OCI-LY1 (cell line): ENCODE measurements at regions not wholly inside any gene's neighbourhood (a gene's known extent, or its start where the extent isn't known, plus 50 kb on each side); places are given as distances from the start of the nearest gene placed in this dataset.

ENCODE experiments used
- H2AFZ ChIP-seq: fragments of 200-600 bp; sonication (generic), shearing (Covaris generic); 2 replicates; pipeline ENCODE4 v1.6.0; 2014; ENCODE audit warnings: antibody characterized with exemption, mild to moderate bottlenecking, low read length
- H3F3A ChIP-seq: fragments of 200-600 bp; sonication (generic), shearing (Covaris generic); 2 replicates; pipeline ENCODE4 v1.6.0; 2014; ENCODE audit warnings: mild to moderate bottlenecking, antibody characterized with exemption, low read length, moderate library complexity; ENCODE audit not compliant: insufficient read depth
- H3K27ac ChIP-seq: fragments of 200-600 bp; sonication (generic); 2 replicates; pipeline ENCODE4 v1.5.1; 2014; ENCODE audit warnings: low read length, mixed run types, mild to moderate bottlenecking, low read depth; ENCODE audit not compliant: poor library complexity, severe bottlenecking
- H3K27me3 ChIP-seq: fragments of 200-600 bp; sonication (generic); 2 replicates; pipeline ENCODE4 v1.6.0; 2014; ENCODE audit warnings: antibody characterized with exemption, mild to moderate bottlenecking, low read length, moderate library complexity; ENCODE audit not compliant: insufficient read depth
- H3K36me3 ChIP-seq: fragments of 200-600 bp; sonication (generic); 2 replicates; pipeline ENCODE4 v1.6.1; 2014; ENCODE audit warnings: mild to moderate bottlenecking, antibody characterized with exemption, low read length, moderate library complexity, mixed read lengths; ENCODE audit not compliant: insufficient read depth
- H3K4me1 ChIP-seq: fragments of 200-600 bp; sonication (generic); 2 replicates; pipeline ENCODE4 v1.5.1; 2014; ENCODE audit warnings: mild to moderate bottlenecking, low read length, moderate library complexity; ENCODE audit not compliant: insufficient read depth, severe bottlenecking
- H3K4me2 ChIP-seq: fragments of 200-600 bp; sonication (generic), shearing (Covaris generic); 2 replicates; pipeline ENCODE4 v1.6.1; 2014; ENCODE audit warnings: low read length
- H3K4me3 ChIP-seq: fragments of 200-600 bp; sonication (generic); 2 replicates; pipeline ENCODE4 v1.5.1; 2014; ENCODE audit warnings: low read length, low read depth, mild to moderate bottlenecking, mixed read lengths; ENCODE audit not compliant: poor library complexity, severe bottlenecking
- H3K79me2 ChIP-seq: fragments of 200-600 bp; shearing (Covaris generic); 2 replicates; pipeline ENCODE4 v1.6.1; 2016; ENCODE audit warnings: mixed run types, low read length, mixed read lengths; ENCODE audit not compliant: insufficient read depth
- H3K9ac ChIP-seq: fragments of 200-600 bp; sonication (generic), shearing (Covaris generic); 2 replicates; pipeline ENCODE4 v1.6.1; 2014; ENCODE audit warnings: mild to moderate bottlenecking, low read length, mixed read lengths
- H3K9me2 ChIP-seq: fragments of 200-600 bp; sonication (generic), shearing (Covaris generic); 2 replicates; pipeline ENCODE4 v1.6.1; 2014; ENCODE audit warnings: low read depth, mild to moderate bottlenecking, low read length, mixed read lengths
- H3K9me3 ChIP-seq: fragments of 200-600 bp; shearing (Covaris generic); 2 replicates; pipeline ENCODE4 v1.6.1; 2014; ENCODE audit warnings: low read length, mixed read lengths
- H4K20me1 ChIP-seq: fragments of 200-600 bp; sonication (generic), shearing (Covaris generic); 2 replicates; pipeline ENCODE4 v1.6.0; 2016; ENCODE audit warnings: mild to moderate bottlenecking, low read length; ENCODE audit not compliant: insufficient read depth
- EZH2 ChIP-seq: fragments of 200-600 bp; sonication (generic), shearing (Covaris generic); IDR thresholded peaks from 2 replicates; pipeline ENCODE4 v1.8.0; 2017; ENCODE audit warnings: borderline replicate concordance, mixed run types, mild to moderate bottlenecking, antibody characterized with exemption, low read length, moderate library complexity, mixed read lengths
- TF ChIP-seq, protein P1 (sequence below): fragments of 200-600 bp; sonication (generic), shearing (Covaris generic); IDR thresholded peaks from 2 replicates; pipeline ENCODE4 v1.5.1; 2017; ENCODE audit warnings: mild to moderate bottlenecking, antibody characterized with exemption, low read length, moderate library complexity, mixed read lengths

DNA sequence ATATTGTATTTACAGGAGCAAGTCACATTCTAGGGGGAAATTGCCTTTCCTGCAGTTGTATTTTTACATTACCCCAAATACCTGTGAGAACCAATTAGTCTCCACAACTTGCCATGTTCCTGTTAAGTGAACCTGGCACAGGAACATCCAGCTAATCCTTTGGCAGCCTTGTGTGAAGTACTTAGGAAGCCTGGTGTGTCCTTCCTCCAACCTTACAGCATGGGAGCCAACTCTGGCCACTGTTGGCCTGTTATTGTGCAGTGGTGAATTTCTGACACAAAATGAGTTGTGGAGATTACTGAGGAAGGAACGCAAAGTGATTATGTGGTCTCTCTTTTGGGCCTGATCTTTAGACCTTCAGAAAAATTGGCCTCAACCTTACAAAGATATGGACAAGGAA, 238.0 kb upstream of the PITX2 start:
- no peak overlapping the region for H3K4me2 ChIP-seq
- no peaks in the 10 kb centered on the region for H3K9me2 ChIP-seq
- H3K36me3 ChIP-seq, result no peaks in the 10 kb centered on the region
- H2AFZ ChIP-seq, result no peak overlapping the region
- no peak overlapping the region for H3K27ac ChIP-seq
- no peaks in the 10 kb centered on the region for H3K9me3 ChIP-seq
- H3K4me1 ChIP-seq, result no peaks in the 10 kb centered on the region
- no peak overlapping the region for H3K4me3 ChIP-seq
- H3K79me2 ChIP-seq, result no peaks in the 10 kb centered on the region
- no peak overlapping the region for H3K9ac ChIP-seq
- H4K20me1 ChIP-seq, result no peaks in the 10 kb centered on the region
- no peaks in the 10 kb centered on the region for H3K27me3 ChIP-seq
- no peaks in the 10 kb centered on the region for H3F3A ChIP-seq
- TF ChIP-seq, protein P1, sequence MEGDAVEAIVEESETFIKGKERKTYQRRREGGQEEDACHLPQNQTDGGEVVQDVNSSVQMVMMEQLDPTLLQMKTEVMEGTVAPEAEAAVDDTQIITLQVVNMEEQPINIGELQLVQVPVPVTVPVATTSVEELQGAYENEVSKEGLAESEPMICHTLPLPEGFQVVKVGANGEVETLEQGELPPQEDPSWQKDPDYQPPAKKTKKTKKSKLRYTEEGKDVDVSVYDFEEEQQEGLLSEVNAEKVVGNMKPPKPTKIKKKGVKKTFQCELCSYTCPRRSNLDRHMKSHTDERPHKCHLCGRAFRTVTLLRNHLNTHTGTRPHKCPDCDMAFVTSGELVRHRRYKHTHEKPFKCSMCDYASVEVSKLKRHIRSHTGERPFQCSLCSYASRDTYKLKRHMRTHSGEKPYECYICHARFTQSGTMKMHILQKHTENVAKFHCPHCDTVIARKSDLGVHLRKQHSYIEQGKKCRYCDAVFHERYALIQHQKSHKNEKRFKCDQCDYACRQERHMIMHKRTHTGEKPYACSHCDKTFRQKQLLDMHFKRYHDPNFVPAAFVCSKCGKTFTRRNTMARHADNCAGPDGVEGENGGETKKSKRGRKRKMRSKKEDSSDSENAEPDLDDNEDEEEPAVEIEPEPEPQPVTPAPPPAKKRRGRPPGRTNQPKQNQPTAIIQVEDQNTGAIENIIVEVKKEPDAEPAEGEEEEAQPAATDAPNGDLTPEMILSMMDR, result no peak
- no peak for TF ChIP-seq EZH2

DNA sequence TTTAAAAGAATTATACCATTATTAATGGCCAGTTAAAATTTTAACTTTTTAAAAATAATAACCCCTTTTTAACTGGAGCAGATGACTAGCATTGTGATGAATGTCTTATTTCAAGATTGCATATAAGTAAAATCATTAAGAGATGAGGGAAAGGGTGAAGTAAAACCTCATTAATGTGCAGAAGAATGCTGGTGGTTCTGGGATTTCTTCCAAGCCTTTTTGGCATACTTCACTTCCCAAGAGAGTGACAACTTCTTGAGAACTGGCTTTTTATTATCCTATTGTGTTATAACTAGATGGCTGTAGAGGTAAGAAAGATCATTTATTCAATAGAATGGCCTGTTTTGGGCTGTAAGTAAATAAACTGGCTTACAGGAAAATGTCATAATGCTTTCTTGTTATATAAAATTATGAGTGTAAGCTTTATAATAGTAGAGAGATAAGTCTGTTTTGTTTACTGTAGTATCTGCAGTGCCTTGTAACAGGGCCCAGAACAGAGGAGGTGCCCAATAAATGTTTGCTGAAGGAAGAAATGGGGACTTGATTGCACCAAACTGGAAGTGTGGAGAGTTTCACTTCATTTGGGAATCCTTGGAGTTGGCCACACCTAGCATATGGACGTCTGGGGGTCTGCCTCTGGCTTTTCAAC, 242.9 kb upstream of the PITX2 start:
- H3K79me2 ChIP-seq, result no peaks in the 10 kb centered on the region
- H3K27ac ChIP-seq, result no peak overlapping the region
- no peaks in the 10 kb centered on the region for H3K27me3 ChIP-seq
- no peak overlapping the region for H3K4me3 ChIP-seq
- H3K9ac ChIP-seq, result no peak overlapping the region
- H2AFZ ChIP-seq, result no peak overlapping the region
- no peaks in the 10 kb centered on the region for H3K9me3 ChIP-seq
- no peaks in the 10 kb centered on the region for H3K9me2 ChIP-seq
- no peaks in the 10 kb centered on the region for H4K20me1 ChIP-seq
- H3K36me3 ChIP-seq, result no peaks in the 10 kb centered on the region
- peaks cover 6% of the 10 kb centered on the region for H3K4me1 ChIP-seq
- H3K4me2 ChIP-seq, result no peak overlapping the region
- TF ChIP-seq EZH2, result no peak
- TF ChIP-seq, protein P1, result no peak
- no peaks in the 10 kb centered on the region for H3F3A ChIP-seq

DNA sequence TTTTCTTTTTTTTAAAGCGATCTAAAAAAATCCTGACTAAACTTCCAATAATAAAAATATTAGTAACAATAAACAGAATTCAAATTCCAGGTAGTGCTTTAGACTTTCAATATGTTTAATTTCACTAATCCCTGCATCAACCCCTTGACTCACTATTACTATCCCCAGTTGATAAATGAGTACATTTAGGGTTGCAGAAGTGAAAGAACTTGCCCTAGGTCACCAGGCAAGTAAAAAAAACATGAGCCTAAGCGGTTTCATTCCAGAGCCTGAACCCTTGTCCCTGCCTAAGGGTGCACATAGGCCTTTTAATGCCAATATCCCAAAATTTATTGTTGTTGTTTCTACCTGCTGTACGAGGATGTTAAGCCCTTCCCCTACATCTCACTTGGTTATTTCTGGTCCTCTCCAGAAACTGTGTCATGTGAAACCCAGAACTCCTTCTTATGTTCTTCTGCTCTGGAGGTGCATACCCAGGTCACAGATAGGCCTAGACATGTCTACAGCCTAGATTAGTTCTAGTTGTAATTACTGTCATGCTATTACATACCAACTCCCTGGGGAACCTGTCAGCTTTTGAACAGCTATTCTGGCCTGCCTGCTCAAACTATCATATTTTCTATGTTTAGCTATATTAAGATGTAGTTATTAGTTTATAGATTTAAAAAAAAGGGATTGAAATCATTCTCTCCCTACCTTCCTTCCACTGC, 244.5 kb upstream of the PITX2 start:
- no peaks in the 10 kb centered on the region for H4K20me1 ChIP-seq
- H3K79me2 ChIP-seq, result no peaks in the 10 kb centered on the region
- TF ChIP-seq EZH2, result no peak
- TF ChIP-seq, protein P1, result no peak
- H3K4me1 ChIP-seq, result peaks cover 6% of the 10 kb centered on the region
- H3K27me3 ChIP-seq, result no peaks in the 10 kb centered on the region
- no peaks in the 10 kb centered on the region for H3K9me3 ChIP-seq
- no peak overlapping the region for H2AFZ ChIP-seq
- no peak overlapping the region for H3K4me3 ChIP-seq
- H3K9me2 ChIP-seq, result no peaks in the 10 kb centered on the region
- H3K4me2 ChIP-seq, result no peak overlapping the region
- no peak overlapping the region for H3K27ac ChIP-seq
- H3K36me3 ChIP-seq, result no peaks in the 10 kb centered on the region
- no peak overlapping the region for H3K9ac ChIP-seq
- H3F3A ChIP-seq, result no peaks in the 10 kb centered on the region
